Frontal cortex (tissue), 3 donors: ENCODE measurements at regions not wholly inside any gene's neighbourhood (a gene's known extent, or its start where the extent isn't known, plus 50 kb on each side); places are given as distances from the start of the nearest gene placed in this dataset.

Experiments used
- DNase-seq, 2 donors: peaks; one replicate each; pipeline ENCODE4 v3.0.0; 2012; ENCODE audit warnings: low spot score in 2 of 2
- FAIRE-seq: peaks from 2 replicates; lab custom pipeline; 2012; peaks lifted over from hg19 to GRCh38; lab: Jason Lieb, UNC
- donor health status: control.
- donor health status: control.
- donor health status: control.

- FAIRE-seq = no peak
Observed at GRCh38 chr10:113354711-113355110, 198.1 kb upstream of the HABP2 start.

GRCh38 chr10:113356794-113357680 lies 195.8 kb upstream of the HABP2 start:
- no peak for FAIRE-seq
- DNase-seq = no peak

More at GRCh38 chr10:113354711-113355110, 198.1 kb upstream of the HABP2 start:
- DNase-seq = no peak

GRCh38 chr10:113357681-113358300 lies 195.1 kb upstream of the HABP2 start:
- FAIRE-seq (no peak), DNase-seq (no peak)

GRCh38 chr10:113359655-113360054 lies 193.2 kb upstream of the HABP2 start:
- DNase-seq = no peak
- FAIRE-seq = no peak

- no peak for DNase-seq
- no peak for FAIRE-seq
Observed at GRCh38 chr10:113360870-113361269, 192.0 kb upstream of the HABP2 start.

GRCh38 chr10:113362645-113363091 lies 190.2 kb upstream of the HABP2 start:
- FAIRE-seq = no peak
- DNase-seq = no peak

- DNase-seq (no peak), FAIRE-seq (no peak)
Observed at GRCh38 chr10:113364227-113364626, 188.6 kb upstream of the HABP2 start.

GRCh38 chr10:113368666-113369364 lies 184.0 kb upstream of the HABP2 start:
- DNase-seq (no peak), FAIRE-seq (no peak)

GRCh38 chr10:113369365-113369694 lies 183.5 kb upstream of the HABP2 start:
- FAIRE-seq (no peak), DNase-seq (no peak)

- no peak for FAIRE-seq
- no peak for DNase-seq
Observed at GRCh38 chr10:113376428-113376827, 176.4 kb upstream of the HABP2 start.

GRCh38 chr10:113379091-113379490 lies 173.8 kb upstream of the HABP2 start:
- no peak for DNase-seq
- FAIRE-seq = no peak

GRCh38 chr10:113381416-113381815 lies 171.4 kb upstream of the HABP2 start:
- no peak for FAIRE-seq

GRCh38 chr10:113381981-113382509 lies 170.8 kb upstream of the HABP2 start:
- DNase-seq (no peak), FAIRE-seq (no peak)

More at GRCh38 chr10:113381416-113381815, 171.4 kb upstream of the HABP2 start:
- no peak for DNase-seq

GRCh38 chr10:113382691-113383090 lies 170.2 kb upstream of the HABP2 start:
- DNase-seq = no peak
- FAIRE-seq = no peak

- FAIRE-seq (no peak), DNase-seq (no peak)
Observed at GRCh38 chr10:113384181-113384580, 168.7 kb upstream of the HABP2 start.

GRCh38 chr10:113385021-113385999 lies 167.5 kb upstream of the HABP2 start:
- peak; percentile 39 for FAIRE-seq
- peak; percentile 26 to 66 for DNase-seq

GRCh38 chr10:113386005-113386404 lies 166.8 kb upstream of the HABP2 start:
- no peak for DNase-seq
- FAIRE-seq = no peak

- no peak for DNase-seq
- no peak for FAIRE-seq
Observed at GRCh38 chr10:113389969-113390368, 162.9 kb upstream of the HABP2 start.

- no peak for DNase-seq
- FAIRE-seq = no peak
Observed at GRCh38 chr10:113390896-113391295, 162.0 kb upstream of the HABP2 start.
